NCI-H2196 (cell line): ENCODE measurements at regions not wholly inside any gene's neighbourhood (a gene's known extent, or its start where the extent isn't known, plus 50 kb on each side); places are given as distances from the start of the nearest gene placed in this dataset.
"Not testable (repeated sequence)": the region's sequence is repeated elsewhere in the genome, so short reads cannot be mapped to it uniquely, and the experiment has no call there.

ENCODE experiments used
- DNase-seq: peaks from one replicate; lab custom pipeline; 2025; ENCODE audit not compliant: unreplicated experiment; lab: John Stamatoyannopoulos, UW

GRCh38 chr22:22296047-22296446 is 51.5 kb downstream of the VPREB1 start:
- DNase-seq: not testable (repeated sequence)

- DNase-seq: not testable (repeated sequence)
Measured at GRCh38 chr22:22297159-22297793, 52.7 kb downstream of the VPREB1 start.

GRCh38 chr22:22297794-22298653 is 53.4 kb downstream of the VPREB1 start:
- peak; percentile 54 for DNase-seq

GRCh38 chr22:22298654-22299009 is 54.0 kb downstream of the VPREB1 start:
- not testable (repeated sequence) for DNase-seq

GRCh38 chr22:22300511-22300910 is 55.9 kb downstream of the VPREB1 start:
- not testable (repeated sequence) for DNase-seq

- not testable (repeated sequence) for DNase-seq
Measured at GRCh38 chr22:22300946-22301345, 56.4 kb downstream of the VPREB1 start.

GRCh38 chr22:22316589-22316988 is 72.0 kb downstream of the VPREB1 start:
- DNase-seq: no peak

GRCh38 chr22:22318723-22319465 is 74.3 kb downstream of the VPREB1 start:
- no peak for DNase-seq

- peak; percentile 61 for DNase-seq
Measured at GRCh38 chr22:22321743-22322611, 77.4 kb downstream of the VPREB1 start.

GRCh38 chr22:22322792-22323191 is 78.2 kb downstream of the VPREB1 start:
- DNase-seq: no peak

- no peak for DNase-seq
Measured at GRCh38 chr22:22327723-22328122, 83.1 kb downstream of the VPREB1 start.

- no peak for DNase-seq
Measured at GRCh38 chr22:22329792-22330191, 85.2 kb downstream of the VPREB1 start.

GRCh38 chr22:22335640-22336039 is 91.1 kb downstream of the VPREB1 start:
- not testable (repeated sequence) for DNase-seq

- not testable (repeated sequence) for DNase-seq
Measured at GRCh38 chr22:22336333-22336732, 91.7 kb downstream of the VPREB1 start.

GRCh38 chr22:22338778-22339177 is 94.2 kb downstream of the VPREB1 start:
- DNase-seq: not testable (repeated sequence)

GRCh38 chr22:22341736-22342135 is 97.2 kb downstream of the VPREB1 start:
- no peak for DNase-seq

GRCh38 chr22:22342697-22343580 is 98.4 kb downstream of the VPREB1 start:
- peak; percentile 68 for DNase-seq

GRCh38 chr22:22343581-22344296 is 99.2 kb downstream of the VPREB1 start:
- no peak for DNase-seq

GRCh38 chr22:22344430-22344829 is 99.8 kb downstream of the VPREB1 start:
- DNase-seq: no peak
